Activated CD4-positive, alpha-beta memory T cell treated with anti-CD3 and anti-CD28 coated beads for 36 hours (primary cell): ENCODE measurements at regions not wholly inside any gene's neighbourhood (a gene's known extent, or its start where the extent isn't known, plus 50 kb on each side); places are given as distances from the start of the nearest gene placed in this dataset.

ENCODE experiments used
- CTCF ChIA-PET: fragments of 350-600 bp; sonication (Branson Sonifier 250); formaldehyde crosslinking; loops from one replicate; lab custom pipeline; 2021; ENCODE audit warnings: antibody characterized with exemption, inconsistent platforms; lab: Charles Lee
- POLR2A ChIA-PET: fragments of 350-600 bp; sonication (Branson Sonifier 250); formaldehyde crosslinking; loops from one replicate; lab custom pipeline; 2021; ENCODE audit warnings: antibody characterized with exemption; lab: Charles Lee
- DNase-seq: peaks from one replicate; pipeline ENCODE4 v3.0.0-alpha.2; 2020
- H3K27ac Mint-ChIP-seq: one replicate; pipeline ENCODE4 v1.8.0; 2021; ENCODE audit warnings: mixed read lengths
- H3K27me3 Mint-ChIP-seq: one replicate; pipeline ENCODE4 v1.8.0; 2021; ENCODE audit warnings: mixed read lengths
- H3K36me3 Mint-ChIP-seq: one replicate; pipeline ENCODE4 v1.8.0; 2021; ENCODE audit warnings: mixed read lengths
- H3K4me1 Mint-ChIP-seq: one replicate; pipeline ENCODE4 v1.8.0; 2021; ENCODE audit warnings: low read depth, mixed read lengths
- H3K4me3 Mint-ChIP-seq: one replicate; pipeline ENCODE4 v1.8.0; 2021; ENCODE audit warnings: mild to moderate bottlenecking, mixed read lengths
- H3K9me3 Mint-ChIP-seq: one replicate; pipeline ENCODE4 v1.8.0; 2021; ENCODE audit warnings: mixed read lengths
- intact Hi-C: fragments of 100-400 bp; cut with micrococcal nuclease; formaldehyde crosslinking; loops from one replicate; pipeline ENCODE4 v1.15.1; 2023

- CTCF ChIA-PET, result interaction anchor here (0.7 kb wide), 1 partner anchor 922 kb away, joined by 3 read pairs; no protein-coding TSS in a partner anchor
- H3K27me3 Mint-ChIP-seq, result peaks cover 2% of the 10 kb centered on the region
- POLR2A ChIA-PET, result no interaction called here
- H3K4me1 Mint-ChIP-seq, result no peaks in the 10 kb centered on the region
- peaks cover 30% of the 10 kb centered on the region for H3K9me3 Mint-ChIP-seq
- no peak overlapping the region for H3K4me3 Mint-ChIP-seq
- intact Hi-C loops, result no loop called here
- H3K36me3 Mint-ChIP-seq, result no peaks in the 10 kb centered on the region
- no peak overlapping the region for H3K27ac Mint-ChIP-seq
- DNase-seq, result no peak
Measured at GRCh38 chr9:13478160-13478559, 198.7 kb upstream of the MPDZ start.

GRCh38 chr9:13470836-13471235, 191.3 kb upstream of the MPDZ start:
- Mint-ChIP-seq H3K36me3 (no peaks in the 10 kb centered on the region), H3K4me3 (no peak overlapping the region), H3K27ac (no peak overlapping the region), H3K9me3 (peaks cover 21% of the 10 kb centered on the region), H3K27me3 (no peaks in the 10 kb centered on the region), H3K4me1 (no peaks in the 10 kb centered on the region)
- intact Hi-C loops, result no loop called here
- DNase-seq, result no peak
- ChIA-PET CTCF (no interaction called here), POLR2A (no interaction called here)

GRCh38 chr9:13467157-13467556, 187.7 kb upstream of the MPDZ start:
- DNase-seq, result no peak
- Mint-ChIP-seq H3K27ac (no peak overlapping the region), H3K4me1 (no peaks in the 10 kb centered on the region), H3K36me3 (no peaks in the 10 kb centered on the region), H3K4me3 (no peak overlapping the region), H3K9me3 (peaks cover 6% of the 10 kb centered on the region), H3K27me3 (no peaks in the 10 kb centered on the region)
- intact Hi-C loops, result no loop called here
- POLR2A ChIA-PET, result no interaction called here
- CTCF ChIA-PET, result no interaction called here

GRCh38 chr9:13461414-13461991, 182.0 kb upstream of the MPDZ start:
- ChIA-PET POLR2A (no interaction called here), CTCF (no interaction called here)
- Mint-ChIP-seq H3K36me3 (no peaks in the 10 kb centered on the region), H3K9me3 (peaks cover 8% of the 10 kb centered on the region), H3K4me3 (no peak overlapping the region), H3K4me1 (no peaks in the 10 kb centered on the region), H3K27me3 (no peaks in the 10 kb centered on the region), H3K27ac (no peak overlapping the region)
- DNase-seq, result no peak
- intact Hi-C loops, result no loop called here

- Mint-ChIP-seq H3K9me3 (peaks cover 5% of the 10 kb centered on the region), H3K4me1 (no peaks in the 10 kb centered on the region), H3K27ac (no peak overlapping the region), H3K27me3 (no peaks in the 10 kb centered on the region), H3K4me3 (no peak overlapping the region), H3K36me3 (no peaks in the 10 kb centered on the region)
- intact Hi-C loops, result no loop called here
- no peak for DNase-seq
- CTCF ChIA-PET, result no interaction called here
- POLR2A ChIA-PET, result no interaction called here
Measured at GRCh38 chr9:13459071-13459470, 179.6 kb upstream of the MPDZ start.

- intact Hi-C loops, result no loop called here
- Mint-ChIP-seq H3K4me1 (no peaks in the 10 kb centered on the region), H3K27me3 (no peaks in the 10 kb centered on the region), H3K9me3 (peaks cover 5% of the 10 kb centered on the region), H3K4me3 (no peak overlapping the region), H3K27ac (no peak overlapping the region), H3K36me3 (no peaks in the 10 kb centered on the region)
- no peak for DNase-seq
- ChIA-PET CTCF (no interaction called here), POLR2A (no interaction called here)
Measured at GRCh38 chr9:13457795-13458194, 178.3 kb upstream of the MPDZ start.

GRCh38 chr9:13450723-13451122, 171.2 kb upstream of the MPDZ start:
- no peaks in the 10 kb centered on the region for H3K4me1 Mint-ChIP-seq
- DNase-seq, result no peak
- H3K36me3 Mint-ChIP-seq, result no peaks in the 10 kb centered on the region
- CTCF ChIA-PET, result no interaction called here
- H3K9me3 Mint-ChIP-seq, result no peaks in the 10 kb centered on the region
- intact Hi-C loops, result no loop called here
- no peaks in the 10 kb centered on the region for H3K27me3 Mint-ChIP-seq
- no peak overlapping the region for H3K4me3 Mint-ChIP-seq
- no peak overlapping the region for H3K27ac Mint-ChIP-seq
- POLR2A ChIA-PET, result no interaction called here

- POLR2A ChIA-PET, result no interaction called here
Measured at GRCh38 chr9:13448482-13448881, 169.0 kb upstream of the MPDZ start.

GRCh38 chr9:13447843-13448422, 168.4 kb upstream of the MPDZ start:
- intact Hi-C loops, result no loop called here
- no peak for DNase-seq
- Mint-ChIP-seq H3K4me1 (no peaks in the 10 kb centered on the region), H3K27me3 (no peaks in the 10 kb centered on the region), H3K9me3 (no peaks in the 10 kb centered on the region), H3K27ac (no peak overlapping the region), H3K36me3 (no peaks in the 10 kb centered on the region), H3K4me3 (no peak overlapping the region)
- POLR2A ChIA-PET, result no interaction called here
- CTCF ChIA-PET, result no interaction called here

More at GRCh38 chr9:13448482-13448881, 169.0 kb upstream of the MPDZ start:
- H3K4me1 Mint-ChIP-seq, result no peaks in the 10 kb centered on the region
- intact Hi-C loops, result no loop called here
- CTCF ChIA-PET, result no interaction called here
- no peak for DNase-seq
- no peaks in the 10 kb centered on the region for H3K36me3 Mint-ChIP-seq
- no peaks in the 10 kb centered on the region for H3K27me3 Mint-ChIP-seq
- H3K9me3 Mint-ChIP-seq, result no peaks in the 10 kb centered on the region
- H3K4me3 Mint-ChIP-seq, result no peak overlapping the region
- no peak overlapping the region for H3K27ac Mint-ChIP-seq

- no peaks in the 10 kb centered on the region for H3K36me3 Mint-ChIP-seq
- H3K27me3 Mint-ChIP-seq, result no peaks in the 10 kb centered on the region
- ChIA-PET CTCF (no interaction called here), POLR2A (no interaction called here)
- H3K9me3 Mint-ChIP-seq, result no peaks in the 10 kb centered on the region
- no peak for DNase-seq
- no peak overlapping the region for H3K27ac Mint-ChIP-seq
- H3K4me1 Mint-ChIP-seq, result no peaks in the 10 kb centered on the region
- intact Hi-C loops, result no loop called here
- H3K4me3 Mint-ChIP-seq, result no peak overlapping the region
Measured at GRCh38 chr9:13446938-13447842, 167.7 kb upstream of the MPDZ start.

- POLR2A ChIA-PET, result no interaction called here
- no peaks in the 10 kb centered on the region for H3K27me3 Mint-ChIP-seq
- no peaks in the 10 kb centered on the region for H3K9me3 Mint-ChIP-seq
- DNase-seq, result no peak
- H3K4me3 Mint-ChIP-seq, result no peak overlapping the region
- no peaks in the 10 kb centered on the region for H3K36me3 Mint-ChIP-seq
- CTCF ChIA-PET, result no interaction called here
- H3K4me1 Mint-ChIP-seq, result no peaks in the 10 kb centered on the region
- no peak overlapping the region for H3K27ac Mint-ChIP-seq
- intact Hi-C loops, result no loop called here
Measured at GRCh38 chr9:13446286-13446937, 166.9 kb upstream of the MPDZ start.

GRCh38 chr9:13445103-13445500, 165.6 kb upstream of the MPDZ start:
- intact Hi-C loops, result no loop called here
- Mint-ChIP-seq H3K27ac (no peak overlapping the region), H3K9me3 (no peaks in the 10 kb centered on the region), H3K4me1 (no peaks in the 10 kb centered on the region), H3K27me3 (no peaks in the 10 kb centered on the region), H3K36me3 (no peaks in the 10 kb centered on the region), H3K4me3 (no peak overlapping the region)
- DNase-seq, result no peak
- CTCF ChIA-PET, result no interaction called here
- POLR2A ChIA-PET, result no interaction called here
